GM12878 (cell line): ENCODE measurements at regions not wholly inside any gene's neighbourhood (a gene's known extent, or its start where the extent isn't known, plus 50 kb on each side); places are given as distances from the start of the nearest gene placed in this dataset.

ENCODE experiments used
- CBX5 ChIP-seq: sonication (generic); IDR thresholded peaks from 2 replicates; pipeline ENCODE4 v1.6.1; 2016; ENCODE audit warnings: low read depth, moderate library complexity, mild to moderate bottlenecking, inconsistent platforms
- SUPT20H ChIP-seq: IDR thresholded peaks from 2 replicates; pipeline ENCODE4 v1.6.1; 2011; ENCODE audit warnings: low read depth, mild to moderate bottlenecking, low read length, moderate library complexity, borderline replicate concordance; ENCODE audit not compliant: control insufficient read depth
- TCF7 ChIP-seq: IDR thresholded peaks from 2 replicates; pipeline ENCODE4 v1.6.1; 2014; ENCODE audit warnings: antibody characterized with exemption, borderline replicate concordance
- ZNF274 ChIP-seq: IDR thresholded peaks from one replicate; pipeline ENCODE4 v1.8.0; 2011; ENCODE audit not compliant: insufficient read length, insufficient read depth
- TF ChIP-seq, protein P1 (sequence below): IDR thresholded peaks from 2 replicates; pipeline ENCODE4 v1.6.1; 2011; ENCODE audit warnings: low read depth, mild to moderate bottlenecking, low read length, moderate library complexity, borderline replicate concordance; ENCODE audit errors: extremely low read depth
- TF ChIP-seq, protein P2 (sequence below): fragments of 450-650 bp; IDR thresholded peaks from 2 replicates; pipeline ENCODE4 v1.6.1; 2017; ENCODE audit warnings: antibody characterized with exemption, mild to moderate bottlenecking, moderate library complexity
- TF ChIP-seq, protein P3 (sequence below): fragments of 450-650 bp; formaldehyde crosslinking; IDR thresholded peaks from 2 replicates; pipeline ENCODE4 v1.4.0; 2020; ENCODE audit warnings: mild to moderate bottlenecking, moderate library complexity
- TF ChIP-seq, protein P4 (sequence below): fragments of 450-650 bp; IDR thresholded peaks from 2 replicates; pipeline ENCODE4 v1.6.1; 2017; ENCODE audit warnings: borderline replicate concordance
- TF ChIP-seq, protein P5 (sequence below): IDR thresholded peaks from 2 replicates; pipeline ENCODE4 v1.6.1; 2012; ENCODE audit warnings: low read depth, low read length, improper control_type of control experiment

DNA sequence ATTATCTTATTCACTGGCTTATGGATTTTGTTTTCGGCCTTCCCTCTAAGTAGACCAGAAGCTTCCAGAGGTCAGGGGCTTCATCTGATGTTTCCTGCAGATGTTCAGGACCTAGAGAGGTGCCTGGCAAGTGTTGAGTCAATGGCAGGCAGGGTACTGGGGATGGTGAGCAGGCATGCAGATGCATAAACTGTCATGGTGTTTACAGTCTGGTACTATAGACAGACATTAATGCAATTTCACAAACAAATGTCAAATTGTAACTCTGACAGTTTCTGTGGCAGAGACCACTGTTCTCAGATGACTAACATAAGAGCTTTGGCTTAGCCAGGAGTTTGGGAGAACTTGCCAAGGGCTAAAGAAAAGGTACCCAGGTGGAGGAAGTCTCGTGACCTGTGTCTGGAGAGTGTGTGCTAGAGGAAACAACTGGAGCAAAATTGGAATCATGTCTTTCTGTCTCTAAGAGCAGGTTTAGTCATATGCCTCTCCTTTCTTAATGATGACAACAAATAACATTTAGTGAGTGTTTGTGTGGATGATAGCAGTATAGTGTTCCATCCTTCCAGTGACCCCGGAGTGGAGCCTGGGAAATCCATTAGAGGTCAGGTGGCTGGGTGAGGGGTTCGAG is 53.7 kb upstream of the TRAK1 start (continued):
- TF ChIP-seq, protein P1, sequence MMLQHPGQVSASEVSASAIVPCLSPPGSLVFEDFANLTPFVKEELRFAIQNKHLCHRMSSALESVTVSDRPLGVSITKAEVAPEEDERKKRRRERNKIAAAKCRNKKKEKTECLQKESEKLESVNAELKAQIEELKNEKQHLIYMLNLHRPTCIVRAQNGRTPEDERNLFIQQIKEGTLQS = no peak
- TF ChIP-seq, protein P2, sequence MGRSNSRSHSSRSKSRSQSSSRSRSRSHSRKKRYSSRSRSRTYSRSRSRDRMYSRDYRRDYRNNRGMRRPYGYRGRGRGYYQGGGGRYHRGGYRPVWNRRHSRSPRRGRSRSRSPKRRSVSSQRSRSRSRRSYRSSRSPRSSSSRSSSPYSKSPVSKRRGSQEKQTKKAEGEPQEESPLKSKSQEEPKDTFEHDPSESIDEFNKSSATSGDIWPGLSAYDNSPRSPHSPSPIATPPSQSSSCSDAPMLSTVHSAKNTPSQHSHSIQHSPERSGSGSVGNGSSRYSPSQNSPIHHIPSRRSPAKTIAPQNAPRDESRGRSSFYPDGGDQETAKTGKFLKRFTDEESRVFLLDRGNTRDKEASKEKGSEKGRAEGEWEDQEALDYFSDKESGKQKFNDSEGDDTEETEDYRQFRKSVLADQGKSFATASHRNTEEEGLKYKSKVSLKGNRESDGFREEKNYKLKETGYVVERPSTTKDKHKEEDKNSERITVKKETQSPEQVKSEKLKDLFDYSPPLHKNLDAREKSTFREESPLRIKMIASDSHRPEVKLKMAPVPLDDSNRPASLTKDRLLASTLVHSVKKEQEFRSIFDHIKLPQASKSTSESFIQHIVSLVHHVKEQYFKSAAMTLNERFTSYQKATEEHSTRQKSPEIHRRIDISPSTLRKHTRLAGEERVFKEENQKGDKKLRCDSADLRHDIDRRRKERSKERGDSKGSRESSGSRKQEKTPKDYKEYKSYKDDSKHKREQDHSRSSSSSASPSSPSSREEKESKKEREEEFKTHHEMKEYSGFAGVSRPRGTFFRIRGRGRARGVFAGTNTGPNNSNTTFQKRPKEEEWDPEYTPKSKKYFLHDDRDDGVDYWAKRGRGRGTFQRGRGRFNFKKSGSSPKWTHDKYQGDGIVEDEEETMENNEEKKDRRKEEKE = no peak
- TF ChIP-seq, protein P3, sequence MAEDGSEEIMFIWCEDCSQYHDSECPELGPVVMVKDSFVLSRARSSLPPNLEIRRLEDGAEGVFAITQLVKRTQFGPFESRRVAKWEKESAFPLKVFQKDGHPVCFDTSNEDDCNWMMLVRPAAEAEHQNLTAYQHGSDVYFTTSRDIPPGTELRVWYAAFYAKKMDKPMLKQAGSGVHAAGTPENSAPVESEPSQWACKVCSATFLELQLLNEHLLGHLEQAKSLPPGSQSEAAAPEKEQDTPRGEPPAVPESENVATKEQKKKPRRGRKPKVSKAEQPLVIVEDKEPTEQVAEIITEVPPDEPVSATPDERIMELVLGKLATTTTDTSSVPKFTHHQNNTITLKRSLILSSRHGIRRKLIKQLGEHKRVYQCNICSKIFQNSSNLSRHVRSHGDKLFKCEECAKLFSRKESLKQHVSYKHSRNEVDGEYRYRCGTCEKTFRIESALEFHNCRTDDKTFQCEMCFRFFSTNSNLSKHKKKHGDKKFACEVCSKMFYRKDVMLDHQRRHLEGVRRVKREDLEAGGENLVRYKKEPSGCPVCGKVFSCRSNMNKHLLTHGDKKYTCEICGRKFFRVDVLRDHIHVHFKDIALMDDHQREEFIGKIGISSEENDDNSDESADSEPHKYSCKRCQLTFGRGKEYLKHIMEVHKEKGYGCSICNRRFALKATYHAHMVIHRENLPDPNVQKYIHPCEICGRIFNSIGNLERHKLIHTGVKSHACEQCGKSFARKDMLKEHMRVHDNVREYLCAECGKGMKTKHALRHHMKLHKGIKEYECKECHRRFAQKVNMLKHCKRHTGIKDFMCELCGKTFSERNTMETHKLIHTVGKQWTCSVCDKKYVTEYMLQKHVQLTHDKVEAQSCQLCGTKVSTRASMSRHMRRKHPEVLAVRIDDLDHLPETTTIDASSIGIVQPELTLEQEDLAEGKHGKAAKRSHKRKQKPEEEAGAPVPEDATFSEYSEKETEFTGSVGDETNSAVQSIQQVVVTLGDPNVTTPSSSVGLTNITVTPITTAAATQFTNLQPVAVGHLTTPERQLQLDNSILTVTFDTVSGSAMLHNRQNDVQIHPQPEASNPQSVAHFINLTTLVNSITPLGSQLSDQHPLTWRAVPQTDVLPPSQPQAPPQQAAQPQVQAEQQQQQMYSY (CRISPR knock-in tag) = no peak
- TF ChIP-seq TCF7 (no peak), CBX5 (no peak), SUPT20H (no peak), ZNF274 (no peak)
- TF ChIP-seq, protein P4, sequence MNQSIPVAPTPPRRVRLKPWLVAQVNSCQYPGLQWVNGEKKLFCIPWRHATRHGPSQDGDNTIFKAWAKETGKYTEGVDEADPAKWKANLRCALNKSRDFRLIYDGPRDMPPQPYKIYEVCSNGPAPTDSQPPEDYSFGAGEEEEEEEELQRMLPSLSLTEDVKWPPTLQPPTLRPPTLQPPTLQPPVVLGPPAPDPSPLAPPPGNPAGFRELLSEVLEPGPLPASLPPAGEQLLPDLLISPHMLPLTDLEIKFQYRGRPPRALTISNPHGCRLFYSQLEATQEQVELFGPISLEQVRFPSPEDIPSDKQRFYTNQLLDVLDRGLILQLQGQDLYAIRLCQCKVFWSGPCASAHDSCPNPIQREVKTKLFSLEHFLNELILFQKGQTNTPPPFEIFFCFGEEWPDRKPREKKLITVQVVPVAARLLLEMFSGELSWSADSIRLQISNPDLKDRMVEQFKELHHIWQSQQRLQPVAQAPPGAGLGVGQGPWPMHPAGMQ = no peak
- TF ChIP-seq, protein P5, sequence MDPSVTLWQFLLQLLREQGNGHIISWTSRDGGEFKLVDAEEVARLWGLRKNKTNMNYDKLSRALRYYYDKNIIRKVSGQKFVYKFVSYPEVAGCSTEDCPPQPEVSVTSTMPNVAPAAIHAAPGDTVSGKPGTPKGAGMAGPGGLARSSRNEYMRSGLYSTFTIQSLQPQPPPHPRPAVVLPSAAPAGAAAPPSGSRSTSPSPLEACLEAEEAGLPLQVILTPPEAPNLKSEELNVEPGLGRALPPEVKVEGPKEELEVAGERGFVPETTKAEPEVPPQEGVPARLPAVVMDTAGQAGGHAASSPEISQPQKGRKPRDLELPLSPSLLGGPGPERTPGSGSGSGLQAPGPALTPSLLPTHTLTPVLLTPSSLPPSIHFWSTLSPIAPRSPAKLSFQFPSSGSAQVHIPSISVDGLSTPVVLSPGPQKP = no peak
